ENCODE measurements at regions not wholly inside any gene's neighbourhood (a gene's known extent, or its start where the extent isn't known, plus 50 kb on each side); places are given as distances from the start of the nearest gene placed in this dataset.

DNA sequence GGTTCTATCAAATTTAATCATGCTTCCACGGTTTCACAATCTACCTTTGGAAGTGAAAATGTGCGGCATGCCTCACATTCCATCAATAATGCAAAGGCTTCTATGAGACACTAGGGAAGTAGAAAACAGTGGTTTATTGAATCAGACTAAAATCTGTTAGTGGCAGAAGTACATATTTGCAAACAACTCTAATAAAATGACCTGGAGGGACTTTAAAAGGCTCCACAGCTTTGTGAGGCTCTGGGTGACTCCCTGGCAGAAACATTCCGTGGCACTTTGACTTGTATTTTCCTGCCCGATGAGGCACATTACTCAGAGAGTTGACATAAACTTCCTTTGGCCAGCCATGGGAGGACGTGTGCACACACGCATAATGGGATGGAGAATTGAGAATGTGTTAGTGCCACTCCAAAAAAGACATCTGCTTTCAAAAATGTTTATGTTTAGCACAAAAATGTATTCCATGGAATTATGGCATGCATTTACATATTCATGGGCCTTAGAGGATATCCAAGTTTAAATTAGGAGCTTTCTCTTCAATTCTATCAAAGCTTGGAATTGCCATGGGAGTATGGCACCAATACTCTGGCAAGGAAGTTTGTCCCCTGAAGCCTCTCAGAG, 60.0 kb upstream of the SSX2IP start:
- TF ChIP-seq CTCF (conservative IDR thresholded peaks at IDR 0.05 in 1 of 2, IDR thresholded peaks at IDR 0.05 in 1 of 2; ENCODE audit: extremely low read depth in 1 of 2, insufficient read depth in 1 of 2, low read depth in 1 of 2, low read length in 2 of 2) = no peak
- no peak for TF ChIP-seq EZH2 (IDR thresholded peaks at IDR 0.05; ENCODE audit: borderline replicate concordance, low read length)
